Suprapubic skin (tissue), 4 donors: ENCODE measurements at regions not wholly inside any gene's neighbourhood (a gene's known extent, or its start where the extent isn't known, plus 50 kb on each side); places are given as distances from the start of the nearest gene placed in this dataset.

Source experiments
- CTCF ChIP-seq, 2 donors: fragments of 200-600 bp in 1 of 2; fragments of 450-650 bp in 1 of 2; sonication (generic) in 1 of 2; IDR thresholded peaks; one replicate each; pipeline ENCODE4 v1.5.1; 2016 to 2019; ENCODE audit warnings: antibody characterized with exemption in 2 of 2, mild to moderate bottlenecking in 1 of 2, moderate library complexity in 1 of 2
- EP300 ChIP-seq: sonication (generic); formaldehyde crosslinking; IDR thresholded peaks from one replicate; pipeline ENCODE4 v1.6.1; 2017; ENCODE audit warnings: antibody characterized with exemption
- POLR2A ChIP-seq, 2 donors: fragments of 450-650 bp; IDR thresholded peaks; one replicate each; pipeline ENCODE4 v1.6.1; 2017; ENCODE audit warnings: antibody characterized with exemption in 2 of 2, mild to moderate bottlenecking in 2 of 2, moderate library complexity in 2 of 2
- POLR2AphosphoS5 ChIP-seq, 3 donors: sonication (generic); formaldehyde crosslinking; IDR thresholded peaks; one replicate each; pipeline ENCODE4 v1.6.1; 2017; ENCODE audit warnings: antibody characterized with exemption in 3 of 3

GRCh38 chr4:33395731-33396485 lies 2675.7 kb downstream of the PCDH7 start:
- TF ChIP-seq CTCF (IDR thresholded peaks at IDR 0.05) (no peak), POLR2AphosphoS5 (IDR thresholded peaks at IDR 0.05) (no peak), POLR2A (IDR thresholded peaks at IDR 0.05) (no peak), EP300 (no peak)
